Fibroblast of villous mesenchyme (primary cell): ENCODE measurements at regions not wholly inside any gene's neighbourhood (a gene's known extent, or its start where the extent isn't known, plus 50 kb on each side); places are given as distances from the start of the nearest gene placed in this dataset.

ENCODE experiments used
- DNase-seq: peaks from one replicate; pipeline ENCODE4 v3.0.0-alpha.2; 2010; ENCODE audit warnings: low read depth
- H3K4me3 ChIP-seq: 2 replicates; pipeline ENCODE4 v1.5.1; 2011; ENCODE audit warnings: low read depth, mild to moderate bottlenecking, low read length
- TF ChIP-seq, protein P1 (sequence below): IDR thresholded peaks from 2 replicates; pipeline ENCODE4 v1.5.1; 2012; ENCODE audit warnings: low read depth, mild to moderate bottlenecking, low read length; ENCODE audit not compliant: insufficient read depth

- TF ChIP-seq, protein P1, sequence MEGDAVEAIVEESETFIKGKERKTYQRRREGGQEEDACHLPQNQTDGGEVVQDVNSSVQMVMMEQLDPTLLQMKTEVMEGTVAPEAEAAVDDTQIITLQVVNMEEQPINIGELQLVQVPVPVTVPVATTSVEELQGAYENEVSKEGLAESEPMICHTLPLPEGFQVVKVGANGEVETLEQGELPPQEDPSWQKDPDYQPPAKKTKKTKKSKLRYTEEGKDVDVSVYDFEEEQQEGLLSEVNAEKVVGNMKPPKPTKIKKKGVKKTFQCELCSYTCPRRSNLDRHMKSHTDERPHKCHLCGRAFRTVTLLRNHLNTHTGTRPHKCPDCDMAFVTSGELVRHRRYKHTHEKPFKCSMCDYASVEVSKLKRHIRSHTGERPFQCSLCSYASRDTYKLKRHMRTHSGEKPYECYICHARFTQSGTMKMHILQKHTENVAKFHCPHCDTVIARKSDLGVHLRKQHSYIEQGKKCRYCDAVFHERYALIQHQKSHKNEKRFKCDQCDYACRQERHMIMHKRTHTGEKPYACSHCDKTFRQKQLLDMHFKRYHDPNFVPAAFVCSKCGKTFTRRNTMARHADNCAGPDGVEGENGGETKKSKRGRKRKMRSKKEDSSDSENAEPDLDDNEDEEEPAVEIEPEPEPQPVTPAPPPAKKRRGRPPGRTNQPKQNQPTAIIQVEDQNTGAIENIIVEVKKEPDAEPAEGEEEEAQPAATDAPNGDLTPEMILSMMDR: no peak
- DNase-seq: no peak
These were observed 107.4 kb upstream of the ANK2 start for GRCh38 chr4:112942077-112942476.

DNA sequence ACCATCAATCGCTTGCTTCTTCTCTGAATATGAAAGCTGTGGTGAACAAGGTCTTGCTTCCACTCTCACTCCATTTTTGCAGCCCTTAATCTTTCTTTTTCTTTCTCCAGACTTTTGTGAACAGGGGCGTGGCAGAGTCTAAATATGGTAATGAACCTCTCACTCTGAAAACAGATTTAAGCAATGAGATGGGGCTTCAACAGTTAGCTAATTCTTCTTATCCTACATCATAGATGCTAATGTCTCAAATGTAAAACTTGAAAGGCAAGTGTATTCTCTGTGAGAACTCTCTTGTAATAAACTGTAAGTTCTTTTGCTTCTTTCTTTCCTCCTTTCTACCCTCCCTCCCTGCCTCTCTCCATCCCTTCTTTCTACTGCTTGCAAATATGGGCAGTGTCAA lies 106.5 kb upstream of the ANK2 start:
- no peak for DNase-seq
- TF ChIP-seq, protein P1: no peak
- H3K4me3 ChIP-seq: no peak overlapping the region

More at GRCh38 chr4:112942077-112942476, 107.4 kb upstream of the ANK2 start:
- no peak overlapping the region for H3K4me3 ChIP-seq

DNA sequence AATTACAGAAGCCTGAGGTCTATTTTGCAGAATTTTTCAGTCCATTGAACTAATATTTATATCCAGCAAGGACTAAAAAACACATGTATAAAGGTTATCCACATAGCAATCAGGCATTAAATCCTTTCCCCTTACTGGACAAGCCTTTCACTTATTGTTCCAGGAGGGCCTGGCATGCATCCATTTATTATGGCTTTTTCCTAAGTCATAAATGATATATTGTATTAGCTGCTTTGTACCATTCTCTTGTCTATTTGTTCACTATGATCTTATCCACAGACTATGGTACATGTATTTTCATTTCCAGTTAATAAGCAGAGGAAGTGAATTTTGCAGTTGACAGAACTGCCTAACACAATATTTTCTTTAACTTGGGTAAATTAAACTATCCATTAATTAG lies 105.4 kb upstream of the ANK2 start:
- no peak for DNase-seq
- TF ChIP-seq, protein P1: no peak
- no peak overlapping the region for H3K4me3 ChIP-seq

DNA sequence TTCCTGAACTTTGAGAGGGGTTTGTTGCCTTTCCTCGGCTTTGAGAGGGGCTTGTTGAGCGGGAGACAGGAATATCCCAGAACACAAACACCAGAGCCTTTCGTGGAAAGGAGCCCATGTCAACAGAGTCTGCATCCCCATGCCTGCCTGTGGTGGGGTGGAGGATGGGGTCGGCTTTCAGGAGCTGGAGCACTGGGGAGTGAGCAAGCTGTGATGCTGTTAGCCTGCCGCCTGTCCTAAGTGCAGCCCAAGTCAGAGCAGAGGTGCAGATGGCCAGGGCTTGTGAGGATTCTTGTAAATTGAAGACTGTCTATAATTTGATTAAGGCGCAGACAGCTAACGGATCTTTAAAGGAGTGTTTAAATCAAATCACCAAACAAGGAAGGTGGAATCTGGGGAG lies 103.3 kb upstream of the ANK2 start:
- TF ChIP-seq, protein P1: no peak
- no peak overlapping the region for H3K4me3 ChIP-seq
- no peak for DNase-seq

DNA sequence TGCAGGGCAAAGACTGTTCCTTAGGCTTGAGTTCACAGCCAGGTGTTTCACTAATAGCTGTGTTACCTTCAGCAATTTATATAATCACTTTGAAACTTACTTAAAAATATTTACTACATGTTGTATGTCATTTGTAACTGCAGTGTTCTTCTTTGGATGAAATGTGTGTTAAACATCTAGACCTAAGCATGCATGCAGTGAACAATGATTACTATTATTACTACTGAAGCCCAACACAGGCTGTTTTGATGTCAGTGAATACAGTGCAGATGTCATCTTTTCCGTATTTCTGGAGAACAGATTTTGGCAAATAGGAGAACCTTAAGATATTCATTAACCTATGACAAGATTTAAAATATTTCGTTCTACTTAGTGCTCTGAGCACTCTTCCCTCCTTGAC lies 101.8 kb upstream of the ANK2 start:
- no peak for DNase-seq
- no peak overlapping the region for H3K4me3 ChIP-seq
- TF ChIP-seq, protein P1: no peak

- no peak overlapping the region for H3K4me3 ChIP-seq
- TF ChIP-seq, protein P1: peak; percentile 56
- DNase-seq: peak; percentile 19
These were observed 97.8 kb upstream of the ANK2 start for GRCh38 chr4:112951362-112952312.
